Vagina (tissue), 2 donors: ENCODE measurements at regions not wholly inside any gene's neighbourhood (a gene's known extent, or its start where the extent isn't known, plus 50 kb on each side); places are given as distances from the start of the nearest gene placed in this dataset.

ENCODE experiments used
- DNase-seq, 2 donors: peaks; one replicate each; pipeline ENCODE4 v3.0.0-alpha.2; 2017; ENCODE audit errors: extremely low spot score in 2 of 2
- H3K27ac ChIP-seq: fragments of 200-600 bp; sonication (generic); one replicate; pipeline ENCODE4 v1.5.1; 2019
- H3K27me3 ChIP-seq: fragments of 200-600 bp; sonication (generic); one replicate; pipeline ENCODE4 v1.5.1; 2019
- H3K36me3 ChIP-seq, 2 donors: fragments of 200-600 bp; sonication (generic); one replicate each; pipeline ENCODE4 v1.5.1; 2017 to 2019
- H3K4me1 ChIP-seq: fragments of 200-600 bp; sonication (generic); one replicate; pipeline ENCODE4 v1.5.1; 2019
- H3K4me3 ChIP-seq, 2 donors: fragments of 200-600 bp; sonication (generic); 1 replicate in 1 of 2; 2 replicates in 1 of 2; pipeline ENCODE4 v1.5.1; 2016 to 2019
- H3K9me3 ChIP-seq: fragments of 200-600 bp; sonication (generic); one replicate; pipeline ENCODE4 v1.5.1; 2019
- POLR2A ChIP-seq, 2 donors: fragments of 450-650 bp; IDR thresholded peaks; one replicate each; pipeline ENCODE4 v1.6.1; 2017; ENCODE audit warnings: antibody characterized with exemption in 2 of 2, mild to moderate bottlenecking in 2 of 2, moderate library complexity in 2 of 2
- POLR2AphosphoS5 ChIP-seq, 2 donors: sonication (generic); formaldehyde crosslinking; IDR thresholded peaks; one replicate each; pipeline ENCODE4 v1.9.0; 2017; ENCODE audit warnings: antibody characterized with exemption in 2 of 2, mild to moderate bottlenecking in 2 of 2, low read depth in 1 of 2; ENCODE audit not compliant: insufficient read depth in 1 of 2
- intact Hi-C: fragments of 100-400 bp; cut with DNase I; formaldehyde crosslinking; loops from one replicate; pipeline ENCODE4 v1.15.1; 2023
- TF ChIP-seq, protein P1 (sequence below), 3 experiments: fragments of 450-650 bp in 2 of 3; fragments of 200-600 bp in 1 of 3; sonication (generic) in 1 of 3; IDR thresholded peaks; one replicate each; pipeline ENCODE4 v1.5.1; 2017 to 2019; ENCODE audit warnings: antibody characterized with exemption in 3 of 3, mild to moderate bottlenecking in 2 of 3, moderate library complexity in 2 of 3

GRCh38 chr16:17643935-17644334 is 173.2 kb upstream of the XYLT1 start:
- Histone ChIP-seq H3K9me3 (no peaks in the 10 kb centered on the region), H3K4me3 (no peak overlapping the region), H3K4me1 (no peaks in the 10 kb centered on the region), H3K36me3 (no peaks in the 10 kb centered on the region), H3K27ac (no peak overlapping the region), H3K27me3 (no peaks in the 10 kb centered on the region)
- DNase-seq = no peak
- intact Hi-C loops = no loop called here
- TF ChIP-seq, protein P1, sequence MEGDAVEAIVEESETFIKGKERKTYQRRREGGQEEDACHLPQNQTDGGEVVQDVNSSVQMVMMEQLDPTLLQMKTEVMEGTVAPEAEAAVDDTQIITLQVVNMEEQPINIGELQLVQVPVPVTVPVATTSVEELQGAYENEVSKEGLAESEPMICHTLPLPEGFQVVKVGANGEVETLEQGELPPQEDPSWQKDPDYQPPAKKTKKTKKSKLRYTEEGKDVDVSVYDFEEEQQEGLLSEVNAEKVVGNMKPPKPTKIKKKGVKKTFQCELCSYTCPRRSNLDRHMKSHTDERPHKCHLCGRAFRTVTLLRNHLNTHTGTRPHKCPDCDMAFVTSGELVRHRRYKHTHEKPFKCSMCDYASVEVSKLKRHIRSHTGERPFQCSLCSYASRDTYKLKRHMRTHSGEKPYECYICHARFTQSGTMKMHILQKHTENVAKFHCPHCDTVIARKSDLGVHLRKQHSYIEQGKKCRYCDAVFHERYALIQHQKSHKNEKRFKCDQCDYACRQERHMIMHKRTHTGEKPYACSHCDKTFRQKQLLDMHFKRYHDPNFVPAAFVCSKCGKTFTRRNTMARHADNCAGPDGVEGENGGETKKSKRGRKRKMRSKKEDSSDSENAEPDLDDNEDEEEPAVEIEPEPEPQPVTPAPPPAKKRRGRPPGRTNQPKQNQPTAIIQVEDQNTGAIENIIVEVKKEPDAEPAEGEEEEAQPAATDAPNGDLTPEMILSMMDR (IDR thresholded peaks at IDR 0.05) = no peak
- TF ChIP-seq POLR2AphosphoS5 (IDR thresholded peaks at IDR 0.05; ENCODE audit: insufficient read depth in 1 of 2, low read depth in 1 of 2) = no peak
- TF ChIP-seq POLR2A (IDR thresholded peaks at IDR 0.05) = no peak

DNA sequence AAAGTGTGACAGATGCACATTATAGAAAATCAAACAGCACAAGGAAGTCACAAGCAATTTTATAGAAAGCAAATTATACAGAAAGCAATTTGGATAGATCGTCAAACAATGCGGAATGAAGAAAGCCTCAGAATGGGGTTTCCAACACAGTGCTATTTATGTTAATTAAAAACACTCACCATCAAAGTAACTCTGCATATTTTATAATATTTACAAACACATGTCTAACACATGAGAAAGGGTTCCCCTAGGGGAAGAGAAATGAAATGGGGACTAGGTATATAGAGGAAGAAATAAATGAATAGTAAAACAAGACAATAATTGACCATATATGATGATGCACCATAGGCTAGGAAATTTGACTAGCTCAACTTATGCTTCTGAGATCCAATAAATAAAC is 171.2 kb upstream of the XYLT1 start:
- TF ChIP-seq, protein P1 (IDR thresholded peaks at IDR 0.05) = no peak
- TF ChIP-seq POLR2A (IDR thresholded peaks at IDR 0.05) (no peak), POLR2AphosphoS5 (IDR thresholded peaks at IDR 0.05; ENCODE audit: insufficient read depth in 1 of 2, low read depth in 1 of 2) (no peak)
- intact Hi-C loops = no loop called here

GRCh38 chr16:17638134-17638533 is 167.4 kb upstream of the XYLT1 start:
- Histone ChIP-seq H3K9me3 (no peaks in the 10 kb centered on the region), H3K4me3 (no peak overlapping the region), H3K27me3 (no peaks in the 10 kb centered on the region), H3K36me3 (no peaks in the 10 kb centered on the region), H3K27ac (no peak overlapping the region), H3K4me1 (peaks cover 5% of the 10 kb centered on the region)
- intact Hi-C loops = no loop called here
- no peak for DNase-seq
- TF ChIP-seq, protein P1 (IDR thresholded peaks at IDR 0.05) = no peak
- TF ChIP-seq POLR2AphosphoS5 (IDR thresholded peaks at IDR 0.05; ENCODE audit: insufficient read depth in 1 of 2, low read depth in 1 of 2) (no peak), POLR2A (IDR thresholded peaks at IDR 0.05) (no peak)

More for the DNA sequence above, 171.2 kb upstream of the XYLT1 start:
- no peaks in the 10 kb centered on the region for H3K36me3 ChIP-seq
- H3K27ac ChIP-seq = no peak overlapping the region
- H3K4me3 ChIP-seq = no peak overlapping the region
- H3K27me3 ChIP-seq = no peaks in the 10 kb centered on the region
- H3K4me1 ChIP-seq = peaks cover 5% of the 10 kb centered on the region
- H3K9me3 ChIP-seq = no peaks in the 10 kb centered on the region
- no peak for DNase-seq

DNA sequence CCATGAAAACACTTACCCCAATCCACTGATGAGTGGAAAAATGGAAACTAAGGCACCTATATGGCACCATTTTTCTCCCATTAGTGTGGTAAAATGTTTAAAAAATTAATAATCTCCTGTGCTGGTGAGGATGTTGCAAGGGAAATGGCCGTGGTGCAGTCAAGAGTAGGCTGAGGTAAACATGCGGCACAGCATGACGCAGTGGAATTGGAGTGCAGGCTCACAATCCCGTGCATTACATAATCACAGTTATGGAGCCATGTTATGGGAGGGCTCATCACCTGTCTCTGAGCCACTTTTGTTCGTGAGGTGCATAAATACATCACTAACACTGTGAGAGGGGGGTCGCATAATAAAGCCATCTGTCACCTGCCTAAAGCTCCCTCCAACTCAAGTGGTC is 164.4 kb upstream of the XYLT1 start:
- Histone ChIP-seq H3K4me3 (no peak overlapping the region), H3K27me3 (no peaks in the 10 kb centered on the region), H3K9me3 (no peaks in the 10 kb centered on the region), H3K27ac (no peak overlapping the region), H3K36me3 (no peaks in the 10 kb centered on the region), H3K4me1 (peaks cover 12% of the 10 kb centered on the region)
- no peak for TF ChIP-seq POLR2A (IDR thresholded peaks at IDR 0.05)
- TF ChIP-seq, protein P1 (IDR thresholded peaks at IDR 0.05) = no peak
- no peak for TF ChIP-seq POLR2AphosphoS5 (IDR thresholded peaks at IDR 0.05; ENCODE audit: insufficient read depth in 1 of 2, low read depth in 1 of 2)
- no peak for DNase-seq
- intact Hi-C loops = no loop called here

GRCh38 chr16:17633181-17633951 is 162.6 kb upstream of the XYLT1 start:
- no peaks in the 10 kb centered on the region for H3K9me3 ChIP-seq
- TF ChIP-seq, protein P1 (IDR thresholded peaks at IDR 0.05) = no peak
- peak in 1 of 2 donors; percentile 64 for TF ChIP-seq POLR2AphosphoS5 (IDR thresholded peaks at IDR 0.05; ENCODE audit: insufficient read depth in 1 of 2, low read depth in 1 of 2)
- no peak for DNase-seq
- peaks cover 12% of the 10 kb centered on the region for H3K4me1 ChIP-seq
- H3K36me3 ChIP-seq = no peaks in the 10 kb centered on the region
- no peak overlapping the region for H3K27ac ChIP-seq
- H3K4me3 ChIP-seq = no peak overlapping the region
- intact Hi-C loops = no loop called here
- no peaks in the 10 kb centered on the region for H3K27me3 ChIP-seq
